Smooth muscle cell (in vitro differentiated cells): ENCODE measurements at regions not wholly inside any gene's neighbourhood (a gene's known extent, or its start where the extent isn't known, plus 50 kb on each side); places are given as distances from the start of the nearest gene placed in this dataset.

Source experiments
- DNase-seq: peaks from one replicate; lab custom pipeline; 2025; ENCODE audit not compliant: unreplicated experiment; lab: John Stamatoyannopoulos, UW
- H2AFZ ChIP-seq: fragments of 200-600 bp; sonication (generic); 2 replicates; pipeline ENCODE4 v1.6.0; 2016; ENCODE audit warnings: antibody characterized with exemption, low read depth, mild to moderate bottlenecking
- H3F3A ChIP-seq: fragments of 200-600 bp; sonication (generic); 2 replicates; pipeline ENCODE4 v1.6.0; 2017; ENCODE audit warnings: antibody characterized with exemption, low read depth
- H3K27ac ChIP-seq: fragments of 200-600 bp; sonication (generic); 2 replicates; pipeline ENCODE4 v1.5.1; 2016; ENCODE audit warnings: low read depth, mild to moderate bottlenecking
- H3K27me3 ChIP-seq: fragments of 200-600 bp; sonication (generic); 2 replicates; pipeline ENCODE4 v1.6.1; 2016; ENCODE audit warnings: low read depth, mild to moderate bottlenecking
- H3K36me3 ChIP-seq: fragments of 200-600 bp; sonication (generic); 2 replicates; pipeline ENCODE4 v1.5.1; 2016; ENCODE audit warnings: low read depth
- H3K4me1 ChIP-seq: fragments of 200-600 bp; sonication (generic); 2 replicates; pipeline ENCODE4 v1.5.1; 2016; ENCODE audit warnings: low read depth
- H3K4me2 ChIP-seq: fragments of 200-600 bp; sonication (generic); 2 replicates; pipeline ENCODE4 v1.6.0; 2016; ENCODE audit warnings: mild to moderate bottlenecking
- H3K4me3 ChIP-seq: fragments of 200-600 bp; sonication (generic); 2 replicates; pipeline ENCODE4 v1.5.1; 2016; ENCODE audit warnings: mild to moderate bottlenecking
- H3K79me2 ChIP-seq: fragments of 200-600 bp; sonication (generic); 2 replicates; pipeline ENCODE4 v1.6.0; 2016; ENCODE audit warnings: low read depth, mild to moderate bottlenecking
- H3K9ac ChIP-seq: fragments of 200-600 bp; sonication (generic); 2 replicates; pipeline ENCODE4 v1.6.0; 2016; ENCODE audit warnings: low read depth
- H3K9me3 ChIP-seq: fragments of 200-600 bp; sonication (generic); replicated peaks from 2 replicates; pipeline ENCODE4 v1.5.1; 2016; ENCODE audit warnings: low read depth
- H4K20me1 ChIP-seq: fragments of 200-600 bp; sonication (generic); 2 replicates; pipeline ENCODE4 v1.6.0; 2016; ENCODE audit warnings: low read depth
- CTCF ChIP-seq: fragments of 200-600 bp; sonication (generic); IDR thresholded peaks from 2 replicates; pipeline ENCODE4 v1.5.1; 2017; ENCODE audit warnings: borderline replicate concordance, mild to moderate bottlenecking, antibody characterized with exemption; ENCODE audit not compliant: insufficient read depth, poor library complexity, severe bottlenecking
- WGBS: methylation state at CpG from one replicate; pipeline ENCODE4 v1.1.7; 2016; ENCODE audit warnings: low lambda C conversion rate; 5-methylcytosine and 5-hydroxymethylcytosine counted together

- Histone ChIP-seq H4K20me1 (no peaks in the 10 kb centered on the region), H3F3A (no peaks in the 10 kb centered on the region), H3K27me3 (no peaks in the 10 kb centered on the region), H3K27ac (no peak overlapping the region), H3K4me2 (no peak overlapping the region), H3K4me3 (no peak overlapping the region), H3K36me3 (no peaks in the 10 kb centered on the region), H3K79me2 (no peaks in the 10 kb centered on the region), H3K9ac (no peak overlapping the region), H3K4me1 (peaks cover 3% of the 10 kb centered on the region), H3K9me3 (no peaks in the 10 kb centered on the region), H2AFZ (no peak overlapping the region)
- DNase-seq: no peak
- no peak for TF ChIP-seq CTCF
These were observed 287.0 kb downstream of the PIK3R1 start for GRCh38 chr5:68502531-68502930.

GRCh38 chr5:68504306-68504705, 288.8 kb downstream of the PIK3R1 start:
- Histone ChIP-seq H3K4me2 (peak overlapping the region; percentile 2), H3K27ac (no peak overlapping the region), H3K36me3 (no peaks in the 10 kb centered on the region), H4K20me1 (no peaks in the 10 kb centered on the region), H2AFZ (no peak overlapping the region), H3K4me1 (peaks cover 3% of the 10 kb centered on the region), H3K79me2 (no peaks in the 10 kb centered on the region), H3F3A (no peaks in the 10 kb centered on the region), H3K4me3 (no peak overlapping the region), H3K9ac (no peak overlapping the region), H3K9me3 (no peaks in the 10 kb centered on the region), H3K27me3 (no peaks in the 10 kb centered on the region)
- no peak for TF ChIP-seq CTCF
- no peak for DNase-seq

GRCh38 chr5:68505917-68506860, 290.6 kb downstream of the PIK3R1 start:
- Histone ChIP-seq H3K9ac (no peak overlapping the region), H4K20me1 (no peaks in the 10 kb centered on the region), H3K4me3 (no peak overlapping the region), H2AFZ (no peak overlapping the region), H3K4me1 (peaks cover 3% of the 10 kb centered on the region), H3K36me3 (no peaks in the 10 kb centered on the region), H3K4me2 (peak overlapping the region; percentile 10), H3K27me3 (no peaks in the 10 kb centered on the region), H3K27ac (peak overlapping the region; percentile 28), H3F3A (no peaks in the 10 kb centered on the region), H3K9me3 (no peaks in the 10 kb centered on the region), H3K79me2 (no peaks in the 10 kb centered on the region)
- 45% methylated on average over 2 of the region's 2 CpGs for WGBS
- TF ChIP-seq CTCF: no peak
- DNase-seq: no peak

GRCh38 chr5:68515514-68515913, 300.0 kb downstream of the PIK3R1 start:
- H3K4me1 ChIP-seq: no peaks in the 10 kb centered on the region
- H3K27ac ChIP-seq: no peak overlapping the region
- DNase-seq: no peak
- H4K20me1 ChIP-seq: no peaks in the 10 kb centered on the region
- no peak overlapping the region for H2AFZ ChIP-seq
- H3K27me3 ChIP-seq: no peaks in the 10 kb centered on the region
- no peaks in the 10 kb centered on the region for H3K9me3 ChIP-seq
- H3K9ac ChIP-seq: no peak overlapping the region
- no peaks in the 10 kb centered on the region for H3K79me2 ChIP-seq
- WGBS: 84% methylated on average over 4 of the region's 4 CpGs
- no peak for TF ChIP-seq CTCF
- H3K4me3 ChIP-seq: no peak overlapping the region
- no peaks in the 10 kb centered on the region for H3F3A ChIP-seq
- no peak overlapping the region for H3K4me2 ChIP-seq
- H3K36me3 ChIP-seq: no peaks in the 10 kb centered on the region
